G401 (cell line): ENCODE measurements at regions not wholly inside any gene's neighbourhood (a gene's known extent, or its start where the extent isn't known, plus 50 kb on each side); places are given as distances from the start of the nearest gene placed in this dataset.

Experiments
- DNase-seq: peaks from one replicate; pipeline ENCODE4 v3.0.0-alpha.2; 2015; ENCODE audit warnings: low spot score
- in situ Hi-C: cut with HindIII; loops from 2 replicates; pipeline ENCODE4 v1.10.0; 2016; ENCODE audit warnings: low sequenced_read_pairs, mixed read lengths

DNA sequence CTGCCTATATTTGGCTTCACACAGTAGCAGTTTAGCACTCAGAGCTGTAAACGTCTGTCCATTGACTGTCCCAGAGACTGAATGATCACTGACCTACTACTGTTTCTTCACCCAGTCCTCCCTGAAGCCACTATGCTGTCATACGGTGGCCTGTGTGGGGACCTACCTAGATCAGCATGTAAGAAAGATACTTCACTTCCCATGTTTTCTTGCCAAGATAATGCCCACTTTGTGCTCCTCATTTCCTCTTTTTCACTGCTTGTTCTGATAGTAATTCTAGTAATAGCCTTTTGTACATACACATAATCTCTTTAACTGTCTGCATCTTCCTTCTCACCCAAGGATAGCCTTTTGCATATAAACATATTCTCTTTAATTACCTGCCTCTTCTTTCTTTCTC, 109.9 kb upstream of the TIAM2 start:
- no peak for DNase-seq
- in situ Hi-C loops = no loop called here

DNA sequence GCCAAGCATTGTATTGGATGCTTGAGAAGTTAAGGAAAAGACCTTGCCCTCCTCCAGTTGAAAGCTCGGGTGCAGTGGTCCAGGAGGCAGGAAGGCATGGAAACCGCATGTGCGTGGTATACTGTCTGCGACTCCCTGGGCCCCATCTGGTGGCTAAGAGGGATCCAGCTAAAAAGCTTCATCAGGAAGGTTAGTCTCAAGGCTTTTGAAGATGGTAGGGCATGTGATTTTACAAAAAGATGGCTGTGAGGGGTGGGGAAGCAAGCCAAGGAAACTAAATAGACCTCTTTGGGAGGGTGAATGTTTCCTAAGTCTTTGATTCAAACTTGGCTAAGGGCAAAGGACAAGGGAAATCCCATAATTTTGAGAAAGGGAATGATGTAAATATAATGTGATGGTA, 109.1 kb upstream of the TIAM2 start:
- in situ Hi-C loops = no loop called here

DNA sequence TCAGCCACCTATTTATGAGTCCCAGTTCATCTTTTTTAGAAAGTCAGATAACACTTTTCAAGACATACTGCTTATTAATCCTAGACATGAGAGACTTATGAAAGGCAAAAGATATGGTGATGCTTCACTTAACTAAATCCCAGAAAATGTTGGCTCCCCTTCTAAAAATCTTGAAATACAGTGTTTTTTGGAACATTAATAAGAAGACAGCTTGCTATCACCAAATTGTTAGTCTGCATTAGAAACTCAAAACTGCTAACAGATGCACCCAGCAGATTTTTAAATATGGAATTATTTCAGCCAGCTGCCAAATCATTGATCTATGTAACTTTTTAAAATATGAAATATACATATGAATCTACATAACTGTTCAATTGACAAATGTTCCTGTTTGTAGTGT, 108.6 kb upstream of the TIAM2 start:
- no peak for DNase-seq
- in situ Hi-C loops = no loop called here

More for the DNA sequence above, 109.1 kb upstream of the TIAM2 start:
- no peak for DNase-seq

DNA sequence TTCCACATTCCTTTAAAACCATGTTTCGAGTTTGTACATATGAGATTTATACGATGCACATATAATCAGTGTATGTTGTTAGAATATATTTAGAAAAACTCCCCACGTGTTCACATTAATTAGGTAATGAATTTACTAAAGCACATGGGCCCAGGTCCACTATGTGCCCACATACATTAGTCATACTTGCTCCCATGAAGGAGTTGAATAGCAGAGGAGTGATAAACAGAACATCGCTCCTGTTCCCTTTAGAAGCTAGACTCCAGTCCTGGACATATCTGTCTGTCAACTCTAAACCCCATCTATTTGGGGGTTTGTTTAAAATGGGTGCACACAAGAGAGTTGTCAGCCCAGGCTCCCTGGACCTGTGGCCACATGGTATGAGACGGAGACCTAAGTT, 108.1 kb upstream of the TIAM2 start:
- in situ Hi-C loops = no loop called here
- no peak for DNase-seq

GRCh38 chr6:154888421-154889295, 106.5 kb upstream of the TIAM2 start:
- peak; percentile 54 for DNase-seq
- in situ Hi-C loops = no loop called here

GRCh38 chr6:154890874-154891273, 104.2 kb upstream of the TIAM2 start:
- no peak for DNase-seq
- in situ Hi-C loops = no loop called here

DNA sequence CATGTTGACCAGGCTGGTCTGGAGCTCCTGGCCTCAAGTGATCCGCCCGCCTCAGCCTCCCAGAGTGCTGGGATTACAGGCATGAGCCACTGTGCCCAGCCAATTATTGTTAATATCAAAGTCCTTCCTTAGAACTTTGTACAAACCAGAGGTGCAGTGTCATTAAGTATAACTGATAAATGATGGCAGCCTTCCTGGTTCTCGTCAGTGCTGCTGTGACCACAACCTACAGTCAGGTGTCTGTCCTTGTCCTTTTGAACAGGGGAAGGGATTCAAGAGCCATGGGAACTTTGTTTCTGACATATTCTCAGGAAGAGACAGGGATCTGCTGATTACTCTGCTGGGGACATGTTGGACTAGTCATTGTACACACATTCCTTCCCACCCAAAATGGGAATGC, 103.2 kb upstream of the TIAM2 start:
- DNase-seq = no peak
- in situ Hi-C loops = no loop called here

DNA sequence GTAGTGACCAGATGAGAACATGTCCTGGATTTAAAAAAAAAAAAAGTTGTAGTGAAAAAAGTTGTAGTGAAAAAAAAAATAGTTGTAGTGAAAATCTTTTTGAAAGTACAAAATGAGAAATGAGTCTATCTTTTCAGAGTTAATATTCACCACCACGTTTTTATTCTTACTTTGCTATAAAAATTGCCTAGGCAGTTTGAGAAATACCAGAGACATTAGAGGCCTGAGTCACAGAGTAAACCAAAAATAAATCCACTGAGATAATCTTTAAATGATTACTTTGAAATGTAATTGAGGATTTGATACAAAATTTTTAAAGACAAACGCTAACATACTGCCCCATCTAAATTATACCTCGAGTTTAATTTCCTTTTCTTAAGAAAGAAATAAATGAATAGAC, 101.2 kb upstream of the TIAM2 start:
- DNase-seq = no peak
- in situ Hi-C loops = no loop called here

DNA sequence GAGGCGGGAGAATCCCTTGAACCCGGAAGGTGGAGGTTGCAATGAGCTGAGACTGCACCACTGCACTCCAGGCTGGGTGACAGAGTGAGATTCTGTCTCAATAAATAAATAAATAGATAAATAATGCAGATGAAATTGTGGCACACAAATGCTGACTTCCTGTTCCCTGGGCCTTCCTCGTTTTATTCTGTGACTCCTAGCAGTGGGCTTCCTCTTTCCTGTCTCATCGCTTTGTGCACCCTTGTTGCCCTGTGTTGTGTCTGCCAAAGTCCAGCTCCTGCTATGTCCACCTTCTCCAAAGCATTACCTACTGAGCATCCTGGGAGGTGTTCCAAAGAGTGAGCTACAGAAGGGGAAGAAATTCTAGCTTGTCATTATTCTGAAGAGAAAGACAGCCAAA, 100.2 kb upstream of the TIAM2 start:
- in situ Hi-C loops = no loop called here
- no peak for DNase-seq

DNA sequence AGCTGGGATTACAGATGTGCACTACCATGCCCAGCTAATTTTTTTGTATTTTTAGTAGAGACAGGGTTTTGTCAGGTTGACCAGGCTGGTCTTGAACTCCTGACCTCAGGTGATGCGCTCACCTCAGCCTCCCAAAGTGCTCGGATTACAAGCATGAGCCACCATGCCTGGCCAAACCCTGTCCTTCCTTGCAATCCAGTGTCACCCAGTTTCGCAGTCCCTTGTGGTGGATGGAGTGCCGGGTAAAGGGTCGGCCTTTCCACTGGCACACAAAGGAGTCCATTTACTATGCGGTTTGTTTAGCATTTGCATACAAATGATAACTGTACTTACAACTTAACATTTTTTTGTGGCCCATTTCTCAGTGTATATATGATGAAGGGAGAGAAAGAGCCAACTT, 99.3 kb upstream of the TIAM2 start:
- in situ Hi-C loops = no loop called here
- no peak for DNase-seq

- in situ Hi-C loops = no loop called here
- DNase-seq = no peak
Observed at GRCh38 chr6:154898821-154899220, 96.3 kb upstream of the TIAM2 start.

GRCh38 chr6:154899824-154900463, 95.2 kb upstream of the TIAM2 start:
- DNase-seq = no peak
- in situ Hi-C loops = no loop called here

DNA sequence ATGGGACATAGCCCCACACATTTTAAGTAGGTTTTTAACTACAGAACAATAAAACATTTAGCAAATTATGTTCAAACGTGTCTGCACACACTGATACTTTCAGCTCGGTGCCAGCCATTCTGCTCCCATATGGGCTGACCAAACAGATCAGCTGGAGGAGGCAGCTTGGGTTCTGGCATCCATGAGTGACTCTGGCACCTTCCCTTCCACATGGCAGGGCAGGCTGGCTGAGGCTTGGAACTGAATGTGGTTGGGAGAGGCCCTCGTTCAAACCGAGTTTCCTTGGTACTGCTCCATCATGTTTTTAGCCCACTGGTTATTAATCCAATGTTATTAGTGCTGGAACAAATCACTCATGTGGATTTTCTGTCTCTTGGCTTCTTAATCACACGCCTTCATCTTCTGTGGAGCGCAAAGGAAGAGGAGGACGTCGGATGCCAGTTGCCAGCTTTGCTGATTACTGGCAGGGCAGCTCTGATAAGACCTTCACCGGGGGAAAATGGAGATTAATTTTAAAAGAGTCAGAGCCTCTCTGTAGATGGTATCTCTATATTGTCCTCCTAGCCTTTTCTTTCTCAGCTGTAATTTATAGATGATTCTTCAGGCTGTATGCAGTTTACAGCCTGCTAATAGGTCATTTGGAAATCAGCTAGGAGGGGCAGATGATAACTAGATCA, 93.1 kb upstream of the TIAM2 start:
- in situ Hi-C loops = no loop called here
- peak; percentile 94 for DNase-seq

GRCh38 chr6:154907291-154907690, 87.8 kb upstream of the TIAM2 start:
- in situ Hi-C loops = no loop called here
- DNase-seq = no peak

GRCh38 chr6:154908723-154909122, 86.4 kb upstream of the TIAM2 start:
- no peak for DNase-seq
- in situ Hi-C loops = no loop called here

DNA sequence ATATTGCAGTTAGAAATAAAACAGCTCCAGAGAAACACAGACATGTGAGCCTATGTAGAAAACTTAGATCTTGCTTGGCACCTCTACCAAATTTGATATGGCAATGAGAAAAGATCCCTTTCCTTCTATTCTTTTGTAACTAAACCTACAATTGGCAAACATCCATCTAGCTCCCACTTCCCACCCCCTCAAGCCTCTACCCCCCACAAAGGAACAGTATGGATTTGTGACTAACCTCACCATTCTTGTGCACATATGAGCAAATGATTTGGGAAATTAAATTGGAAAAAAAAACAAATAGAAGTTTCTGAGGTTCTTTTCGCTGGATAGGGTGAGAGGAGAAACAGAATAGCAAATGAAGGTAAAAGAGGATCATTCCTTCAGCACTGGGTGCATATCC, 85.8 kb upstream of the TIAM2 start:
- DNase-seq = no peak
- in situ Hi-C loops = no loop called here

GRCh38 chr6:154909821-154910220, 85.3 kb upstream of the TIAM2 start:
- in situ Hi-C loops = no loop called here
- no peak for DNase-seq

DNA sequence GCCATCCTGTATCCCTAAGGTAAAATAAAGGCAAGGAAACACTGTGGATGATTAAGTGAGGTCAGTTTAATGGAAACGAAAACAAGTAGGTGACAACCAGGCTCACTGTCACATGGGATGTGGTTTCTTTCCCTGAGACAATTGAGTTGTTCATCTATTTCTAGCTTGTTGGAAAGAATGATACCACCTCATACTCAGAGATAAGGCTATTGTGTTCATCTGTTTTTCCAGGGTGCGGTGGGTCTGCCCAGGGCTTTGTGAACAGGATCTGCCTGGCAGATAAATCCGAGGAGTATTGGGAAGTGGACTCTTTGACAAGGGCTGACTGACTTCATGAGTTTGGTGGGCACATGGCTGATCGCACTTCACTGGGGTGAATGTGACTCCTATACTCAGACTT, 80.8 kb upstream of the TIAM2 start:
- DNase-seq = no peak
- in situ Hi-C loops = no loop called here

GRCh38 chr6:154916857-154917256, 78.3 kb upstream of the TIAM2 start:
- no peak for DNase-seq
- in situ Hi-C loops = no loop called here

GRCh38 chr6:154917941-154918340, 77.2 kb upstream of the TIAM2 start:
- in situ Hi-C loops = no loop called here
- DNase-seq = no peak
